Middle frontal gyrus (tissue), 1 donor: ENCODE measurements at regions not wholly inside any gene's neighbourhood (a gene's known extent, or its start where the extent isn't known, plus 50 kb on each side); places are given as distances from the start of the nearest gene placed in this dataset.

ENCODE experiments used
- DNase-seq: peaks from one replicate; pipeline ENCODE4 v3.0.0-alpha.2; 2015; ENCODE audit warnings: low spot score; ENCODE audit errors: extremely low spot score

GRCh38 chr2:129870685-129871241 is 108.7 kb upstream of the RAB6C start:
- no peak for DNase-seq

- DNase-seq: no peak
These were observed 107.0 kb upstream of the RAB6C start for GRCh38 chr2:129872446-129872845.

- DNase-seq: no peak
These were observed 102.9 kb upstream of the RAB6C start for GRCh38 chr2:129876541-129876940.

GRCh38 chr2:129877289-129877741 is 102.2 kb upstream of the RAB6C start:
- DNase-seq: peak; percentile 59

GRCh38 chr2:129877795-129878775 is 101.4 kb upstream of the RAB6C start:
- no peak for DNase-seq

GRCh38 chr2:129879614-129880180 is 99.8 kb upstream of the RAB6C start:
- no peak for DNase-seq

- no peak for DNase-seq
These were observed 99.2 kb upstream of the RAB6C start for GRCh38 chr2:129880309-129880708.

- no peak for DNase-seq
These were observed 98.5 kb upstream of the RAB6C start for GRCh38 chr2:129880971-129881370.

GRCh38 chr2:129881786-129882396 is 97.6 kb upstream of the RAB6C start:
- DNase-seq: no peak

- DNase-seq: no peak
These were observed 97.0 kb upstream of the RAB6C start for GRCh38 chr2:129882476-129882875.

- no peak for DNase-seq
These were observed 96.3 kb upstream of the RAB6C start for GRCh38 chr2:129883121-129883520.

GRCh38 chr2:129884221-129884786 is 95.2 kb upstream of the RAB6C start:
- DNase-seq: no peak

- DNase-seq: no peak
These were observed 93.7 kb upstream of the RAB6C start for GRCh38 chr2:129885735-129886134.

- DNase-seq: no peak
These were observed 91.7 kb upstream of the RAB6C start for GRCh38 chr2:129887688-129888266.

- no peak for DNase-seq
These were observed 91.0 kb upstream of the RAB6C start for GRCh38 chr2:129888461-129888860.

- DNase-seq: no peak
These were observed 90.6 kb upstream of the RAB6C start for GRCh38 chr2:129888896-129889295.

- DNase-seq: no peak
These were observed 87.8 kb upstream of the RAB6C start for GRCh38 chr2:129891341-129892320.

GRCh38 chr2:129892360-129892759 is 87.1 kb upstream of the RAB6C start:
- DNase-seq: no peak

- DNase-seq: no peak
These were observed 86.7 kb upstream of the RAB6C start for GRCh38 chr2:129892773-129893172.

GRCh38 chr2:129893244-129893643 is 86.2 kb upstream of the RAB6C start:
- no peak for DNase-seq
